ENCODE measurements at regions not wholly inside any gene's neighbourhood (a gene's known extent, or its start where the extent isn't known, plus 50 kb on each side); places are given as distances from the start of the nearest gene placed in this dataset.
A peak's percentile ranks its signal among the peaks of the same experiment; 100 is the strongest.

GRCh38 chr12:25058012-25058411, 109.1 kb upstream of the BCAT1 start:
- no peak for DNase-seq (ENCODE audit: low read depth in 2 of 2)

DNA sequence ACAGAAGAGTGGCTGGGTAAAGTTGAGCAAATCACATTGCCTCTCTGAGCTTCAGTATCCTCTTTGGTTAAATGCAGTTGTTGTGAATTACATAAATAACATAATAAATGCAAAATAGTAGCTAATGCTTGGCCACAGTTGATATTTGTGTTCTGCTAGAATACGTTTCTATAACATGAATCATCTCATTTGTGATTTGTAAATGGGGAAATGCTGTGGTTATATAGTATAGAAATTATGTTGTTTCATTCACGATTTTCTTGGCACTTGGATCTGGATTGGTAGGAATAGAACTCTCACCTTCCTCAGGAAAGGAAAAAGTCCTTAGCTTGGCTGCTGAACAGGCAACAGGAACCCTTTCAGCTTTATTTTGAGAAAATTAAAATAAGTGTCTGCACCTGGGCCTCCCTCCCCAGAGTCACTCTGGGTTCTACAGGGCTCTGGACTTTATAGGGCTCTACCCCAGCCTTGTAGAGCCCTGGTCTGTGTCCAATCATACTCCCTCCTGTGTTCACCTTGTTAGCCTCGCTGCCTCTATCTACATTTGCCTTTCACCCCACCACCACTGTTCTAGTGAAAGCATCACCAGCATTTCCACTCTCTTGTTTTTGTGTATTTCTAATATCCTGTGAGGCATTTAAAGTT, 107.7 kb upstream of the BCAT1 start:
- no peak for DNase-seq (ENCODE audit: low read depth in 2 of 2)

GRCh38 chr12:25056011-25056410, 107.1 kb upstream of the BCAT1 start:
- DNase-seq (ENCODE audit: low read depth in 2 of 2), result no peak

- DNase-seq (ENCODE audit: low read depth in 2 of 2), result peak; percentile 13 to 35
Measured at GRCh38 chr12:25054783-25055144, 105.9 kb upstream of the BCAT1 start.

DNA sequence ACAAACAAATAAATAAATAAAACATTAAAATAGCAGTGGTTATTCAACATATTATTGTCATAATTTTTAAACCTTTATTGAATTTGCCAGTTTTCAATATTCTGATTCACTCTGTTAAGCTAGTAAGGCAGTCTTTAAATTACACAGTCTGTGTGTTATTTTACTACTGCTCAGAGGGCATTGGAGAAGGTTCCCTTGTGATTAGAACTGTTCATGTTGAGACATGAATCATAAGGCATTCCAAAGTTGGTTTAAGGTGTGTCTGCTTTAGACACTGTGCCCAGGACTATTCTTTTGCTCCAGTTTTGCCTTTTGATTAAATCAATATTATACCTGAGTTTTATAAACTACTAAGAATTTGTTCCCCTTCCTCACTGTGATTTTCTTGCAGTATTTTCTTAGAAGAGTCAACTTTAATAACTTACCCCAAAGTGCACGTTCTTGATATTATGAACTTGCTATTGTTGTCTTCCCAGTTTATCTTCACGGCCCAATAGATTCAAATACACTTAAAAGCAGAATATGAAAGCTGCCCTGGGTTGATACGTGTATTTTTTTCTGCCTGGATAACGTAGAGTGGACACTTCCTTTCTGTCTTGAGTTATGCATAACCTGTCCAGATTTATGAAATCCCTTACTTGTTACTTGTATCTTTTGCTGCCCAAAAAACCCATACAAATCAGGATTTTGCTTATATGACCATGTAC, 105.3 kb upstream of the BCAT1 start:
- DNase-seq (ENCODE audit: low read depth in 2 of 2), result no peak

- DNase-seq (ENCODE audit: low read depth in 2 of 2), result no peak
Measured at GRCh38 chr12:25052914-25053211, 104.0 kb upstream of the BCAT1 start.

DNA sequence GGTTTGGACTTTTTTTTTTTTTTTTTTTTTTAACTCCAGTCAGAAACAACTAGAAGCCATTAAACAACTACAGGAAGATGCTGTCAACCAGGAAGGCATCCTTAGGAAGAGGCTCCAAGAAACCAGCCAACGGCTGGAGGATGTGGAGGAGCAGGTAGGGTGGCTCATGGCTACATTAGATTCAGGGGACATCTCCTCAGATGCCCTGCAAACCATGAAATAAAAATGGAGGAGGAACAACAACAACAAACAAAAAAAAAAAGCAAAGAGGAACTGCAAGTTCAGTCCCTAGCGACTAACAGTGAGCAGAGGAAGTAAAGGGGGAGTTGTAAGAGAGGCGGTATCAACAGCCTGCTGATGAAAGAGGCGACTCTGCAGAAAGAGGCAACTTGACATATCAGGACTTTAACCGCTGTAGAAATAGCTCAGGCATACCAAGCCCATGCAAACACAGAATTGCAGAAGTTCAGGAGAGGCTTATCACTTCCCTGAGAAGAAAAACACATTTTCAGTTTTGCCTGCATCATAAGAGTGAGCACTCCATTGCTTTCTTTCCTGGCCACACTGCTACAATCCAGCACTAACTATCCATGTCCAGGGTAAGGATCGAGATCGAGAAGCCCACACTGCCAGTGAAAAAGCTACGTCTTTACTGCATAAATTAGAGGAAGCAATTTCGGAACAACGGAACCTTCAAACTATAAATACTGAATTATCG, 103.5 kb upstream of the BCAT1 start:
- peak; percentile 5 to 10 for DNase-seq (ENCODE audit: low read depth in 2 of 2)

GRCh38 chr12:25051656-25052195, 102.8 kb upstream of the BCAT1 start:
- peak in 1 of 2 donors; percentile 16 for DNase-seq (ENCODE audit: low read depth in 2 of 2)

DNA sequence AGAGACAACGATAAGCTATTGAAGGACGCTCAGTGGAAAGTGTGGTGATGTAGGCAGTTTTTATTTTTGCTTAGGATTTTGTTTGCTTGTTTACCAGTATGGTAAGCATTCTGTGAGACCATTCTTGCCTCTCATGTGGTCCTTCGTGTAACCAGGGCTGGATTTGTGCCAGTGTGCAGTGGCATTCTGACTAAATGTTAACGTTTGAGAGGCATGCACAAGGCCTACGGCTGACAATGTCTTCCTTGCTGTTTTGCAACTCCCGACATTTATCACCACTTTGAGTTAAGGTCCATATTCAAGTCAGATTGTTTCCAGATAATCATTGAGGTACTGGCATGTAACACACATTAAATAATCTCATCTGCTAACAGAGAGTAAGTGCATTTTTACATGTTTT, 102.3 kb upstream of the BCAT1 start:
- no peak for DNase-seq (ENCODE audit: low read depth in 2 of 2)

GRCh38 chr12:25045869-25046268, 97.0 kb upstream of the BCAT1 start:
- DNase-seq (ENCODE audit: low read depth in 2 of 2), result no peak

DNA sequence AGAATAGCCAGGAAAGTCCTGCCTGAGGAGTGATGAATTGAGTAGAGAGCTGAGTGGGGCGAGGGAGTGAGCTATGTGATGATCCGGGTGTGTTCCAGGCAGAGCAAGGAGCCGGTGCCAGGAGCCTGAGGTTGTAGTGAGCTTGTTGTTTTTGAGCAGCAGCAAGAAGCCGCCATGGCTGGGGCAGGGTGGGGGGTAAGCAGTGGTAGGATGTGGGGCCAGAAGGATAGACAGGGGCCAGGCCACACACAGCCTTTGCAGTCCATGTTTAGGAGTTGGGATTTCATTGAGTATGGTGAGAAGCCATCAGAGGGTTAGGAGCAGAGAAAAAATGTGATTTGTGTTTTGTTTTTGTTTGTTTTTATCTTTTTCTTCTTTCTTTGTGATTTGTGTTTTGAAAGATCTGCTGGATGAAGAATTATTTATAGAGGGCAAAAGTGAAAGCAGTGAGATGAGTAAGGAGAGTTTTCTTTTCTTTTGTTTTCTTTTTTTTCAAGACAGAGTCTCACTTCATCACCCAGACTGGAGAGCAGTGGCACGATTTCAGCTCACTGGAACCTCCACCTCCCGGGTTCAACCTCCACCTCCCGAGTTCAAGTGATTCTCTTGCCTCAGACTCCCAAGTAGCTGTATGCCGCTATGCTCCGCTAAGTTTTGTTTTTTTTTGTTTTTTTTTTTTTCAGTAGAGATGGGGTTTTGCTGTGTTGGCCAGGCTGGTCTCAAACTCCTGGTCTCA, 92.3 kb upstream of the BCAT1 start:
- no peak for DNase-seq (ENCODE audit: low read depth in 2 of 2)

DNA sequence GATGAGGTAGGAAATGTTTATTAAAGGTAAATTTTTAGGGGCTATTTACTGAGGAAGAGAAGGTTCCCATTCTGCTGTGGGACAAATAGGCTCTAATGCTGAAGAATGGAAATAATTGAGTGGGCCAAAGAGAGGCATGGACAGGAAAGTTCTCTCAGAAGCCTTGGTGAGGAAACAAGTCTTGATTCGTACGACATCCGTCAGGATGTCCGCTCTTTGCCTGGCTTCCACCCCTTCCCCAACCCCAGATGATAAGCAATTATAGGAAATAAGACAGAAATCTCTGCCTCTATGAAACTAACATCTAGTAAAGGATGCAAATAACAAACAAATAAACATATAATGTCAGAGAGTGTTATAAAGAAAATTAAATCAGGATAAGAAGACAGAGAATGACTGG, 91.7 kb upstream of the BCAT1 start:
- DNase-seq (ENCODE audit: low read depth in 2 of 2), result no peak

DNA sequence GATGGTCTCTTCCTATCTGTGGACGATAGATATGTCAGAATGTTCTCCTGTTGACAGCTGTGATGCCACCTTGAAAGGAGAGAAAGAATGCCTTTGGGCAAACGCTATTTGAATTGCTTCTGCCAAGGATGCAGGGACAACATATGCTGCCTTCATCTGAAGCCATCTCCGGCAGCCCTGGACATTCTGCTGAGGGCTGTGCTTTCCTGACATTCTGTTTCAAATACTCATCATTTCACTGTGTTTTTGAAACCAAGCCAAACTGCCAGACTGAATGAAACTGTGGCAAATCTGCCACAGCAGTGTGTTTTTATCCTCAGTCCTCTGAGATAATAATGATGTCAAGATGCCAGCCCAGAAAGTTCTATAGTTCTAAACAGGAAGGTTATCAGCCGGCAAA, 85.8 kb upstream of the BCAT1 start:
- DNase-seq (ENCODE audit: low read depth in 2 of 2), result no peak

DNA sequence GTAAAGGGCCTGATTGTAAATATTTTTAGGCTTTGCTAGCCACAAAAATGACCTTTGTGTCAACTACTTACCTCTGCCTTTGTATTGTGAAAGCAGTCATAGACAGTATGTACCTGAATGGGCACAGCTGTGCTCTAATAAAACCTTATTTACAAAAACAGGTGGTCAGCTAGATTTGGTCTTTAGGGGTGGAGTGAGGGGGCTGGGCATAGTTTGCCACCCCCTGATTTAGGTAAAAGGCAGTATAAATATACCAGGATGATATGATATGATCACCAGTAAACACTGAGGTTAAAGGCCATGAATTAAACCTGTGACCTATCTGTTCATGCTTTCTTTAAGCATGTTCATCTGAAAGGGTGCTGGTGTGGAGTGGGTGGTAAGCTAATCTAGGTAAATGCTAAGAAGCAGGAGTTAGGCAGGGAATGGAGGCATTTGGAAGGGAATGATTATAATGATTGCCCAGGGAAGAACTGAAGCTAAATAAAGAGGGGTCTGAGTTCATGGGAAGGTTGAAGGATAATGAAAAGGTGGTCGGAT, 77.1 kb upstream of the BCAT1 start:
- no peak for DNase-seq (ENCODE audit: low read depth in 2 of 2)

- DNase-seq (ENCODE audit: low read depth in 2 of 2), result no peak
Measured at GRCh38 chr12:25025260-25025659, 76.4 kb upstream of the BCAT1 start.

DNA sequence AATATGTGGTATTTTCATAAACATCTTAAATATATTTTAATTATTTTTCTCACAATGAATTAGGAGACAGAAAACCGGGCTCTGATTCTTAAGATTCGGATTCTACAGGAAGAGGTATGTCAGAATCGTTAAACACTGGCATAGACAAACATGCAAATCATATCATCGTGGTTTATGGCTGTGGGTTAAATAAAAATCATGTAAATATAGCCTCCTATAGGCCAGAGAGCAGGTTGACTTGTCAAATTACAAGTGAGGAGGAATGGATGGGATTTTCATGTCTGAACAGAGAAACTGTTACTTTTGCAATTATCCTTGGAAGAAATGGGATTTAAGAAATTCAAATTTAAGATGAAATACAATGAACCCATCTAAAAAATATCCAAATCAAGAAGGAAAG, 74.9 kb upstream of the BCAT1 start:
- DNase-seq (ENCODE audit: low read depth in 2 of 2), result no peak

DNA sequence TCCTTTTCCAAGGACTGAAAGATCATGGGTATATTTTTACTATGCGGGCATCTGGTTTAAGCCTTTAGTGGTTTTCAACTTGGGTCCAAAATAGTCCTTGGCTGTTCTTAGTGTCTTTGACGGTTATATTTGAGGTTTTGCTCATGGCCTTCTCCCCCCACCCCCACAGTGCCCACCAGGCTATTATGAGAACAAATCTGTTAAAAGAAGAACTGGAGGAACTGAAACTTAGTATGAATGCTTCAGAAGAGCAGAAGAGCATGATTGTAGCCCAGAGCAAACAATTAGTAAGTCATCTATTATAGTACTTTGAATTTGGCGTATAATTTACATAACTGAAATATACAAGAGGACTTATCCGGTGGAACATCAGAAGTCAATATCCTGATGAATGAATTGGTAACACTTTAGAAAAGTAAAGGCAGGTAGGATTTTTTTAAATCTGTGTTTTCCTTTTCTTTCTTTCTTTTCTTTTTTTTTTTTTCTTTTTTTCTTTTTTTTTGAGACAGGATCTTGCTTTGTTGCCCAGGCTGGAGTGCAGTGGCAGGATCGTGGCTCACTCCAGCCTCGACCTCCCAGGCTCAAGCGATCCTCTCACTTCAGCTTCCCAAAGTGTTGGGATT, 71.8 kb upstream of the BCAT1 start:
- DNase-seq (ENCODE audit: low read depth in 2 of 2), result no peak

GRCh38 chr12:25018146-25018545, 69.2 kb upstream of the BCAT1 start:
- no peak for DNase-seq (ENCODE audit: low read depth in 2 of 2)

DNA sequence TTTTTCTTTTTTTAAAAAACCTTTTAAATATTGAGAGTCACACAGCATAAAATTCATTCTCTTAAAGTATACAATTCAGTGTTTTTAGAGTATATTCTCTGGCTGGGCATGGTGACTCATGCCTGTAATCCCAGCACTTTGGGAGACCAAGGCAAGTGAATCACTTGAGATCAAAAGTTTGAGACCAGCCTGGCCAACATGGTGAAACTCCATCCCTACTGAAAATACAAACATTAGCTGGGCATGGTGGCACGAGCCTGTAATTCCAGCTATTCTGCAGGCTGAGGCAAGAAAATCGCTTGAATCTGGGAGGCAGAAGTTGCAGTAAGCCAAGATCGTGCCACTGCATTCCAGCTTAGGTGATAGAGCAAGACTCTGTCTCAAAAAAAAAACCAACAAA, 68.4 kb upstream of the BCAT1 start:
- no peak for DNase-seq (ENCODE audit: low read depth in 2 of 2)

DNA sequence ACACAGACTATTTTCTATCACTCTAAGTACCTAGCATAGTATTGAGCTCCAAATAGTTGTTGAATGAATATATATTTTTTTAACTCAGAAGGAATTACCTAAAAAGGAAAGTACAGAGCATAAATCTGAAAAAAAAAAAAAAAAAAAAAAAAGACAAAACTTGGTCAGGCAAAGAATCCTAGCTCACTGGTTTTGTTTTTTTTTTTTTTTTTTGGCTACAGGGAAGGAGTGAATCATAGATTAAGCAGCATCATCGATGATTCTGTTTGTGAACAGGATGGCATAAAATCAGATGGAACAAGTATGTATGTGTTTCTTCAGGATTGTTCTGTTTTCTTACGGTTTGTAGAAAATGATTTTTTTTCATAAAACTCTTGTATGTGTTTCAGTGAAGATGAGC, 66.1 kb upstream of the BCAT1 start:
- no peak for DNase-seq (ENCODE audit: low read depth in 2 of 2)

DNA sequence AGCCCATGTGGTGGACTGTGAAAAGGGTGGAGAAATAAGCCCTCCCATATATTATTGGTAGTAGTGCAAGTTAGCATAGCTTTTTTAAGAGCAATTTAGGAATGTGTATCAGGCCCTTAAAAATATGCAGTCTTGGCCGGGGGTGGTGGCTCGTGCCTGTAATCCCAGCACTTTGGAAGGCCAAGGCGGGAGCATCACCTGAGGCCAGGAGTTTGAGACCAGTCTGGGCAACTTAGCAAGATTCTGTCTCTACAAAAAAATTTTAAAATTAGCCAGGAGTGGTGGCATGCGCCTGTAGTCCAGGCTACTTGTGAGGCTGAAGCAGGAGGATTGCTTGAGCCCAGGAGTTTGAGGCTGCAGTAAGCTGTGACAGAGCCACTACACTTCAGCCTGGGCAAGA, 64.2 kb upstream of the BCAT1 start:
- DNase-seq (ENCODE audit: low read depth in 2 of 2), result no peak

All from stimulated activated CD8-positive, alpha-beta memory T cell treated with anti-CD3 and anti-CD28 coated beads, Interleukin-15, amount 100 ng/mL, for 4 hours (primary cell).